Peyer's patch (tissue), 4 donors: ENCODE measurements at regions not wholly inside any gene's neighbourhood (a gene's known extent, or its start where the extent isn't known, plus 50 kb on each side); places are given as distances from the start of the nearest gene placed in this dataset.

Experiments used
- DNase-seq, 3 donors: peaks; one replicate each; pipeline ENCODE4 v3.0.0-alpha.2; 2017 to 2019
- H3K27ac ChIP-seq, 4 donors: fragments of 200-600 bp; sonication (generic); one replicate each; pipeline ENCODE4 v1.5.1; 2016 to 2019
- H3K27me3 ChIP-seq, 2 donors: fragments of 200-600 bp; sonication (generic); one replicate each; pipeline ENCODE4 v1.5.1; 2019
- H3K36me3 ChIP-seq, 3 donors: fragments of 200-600 bp; sonication (generic); one replicate each; pipeline ENCODE4 v1.5.1; 2016 to 2019
- H3K4me1 ChIP-seq, 4 donors: fragments of 200-600 bp; sonication (generic); one replicate each; pipeline ENCODE4 v1.5.1; 2016 to 2019
- H3K4me3 ChIP-seq, 4 donors: fragments of 200-600 bp; sonication (generic); 1 replicate in 3 of 4; 2 replicates in 1 of 4; pipeline ENCODE4 v1.5.1; 2016 to 2019; ENCODE audit warnings: mild to moderate bottlenecking in 1 of 4
- H3K9me3 ChIP-seq, 4 donors: fragments of 200-600 bp; sonication (generic); one replicate each; pipeline ENCODE4 v1.5.1; 2016 to 2019; ENCODE audit warnings: mild to moderate bottlenecking in 1 of 4
- CTCF ChIP-seq, 6 experiments: fragments of 450-650 bp in 4 of 6; fragments of 200-600 bp in 2 of 6; sonication (generic) in 1 of 6; IDR thresholded peaks; one replicate each; pipeline ENCODE4 v1.5.1; 2017 to 2019; ENCODE audit warnings: antibody characterized with exemption in 6 of 6, mild to moderate bottlenecking in 3 of 6, moderate library complexity in 1 of 6
- POLR2A ChIP-seq, 2 donors: fragments of 450-650 bp; IDR thresholded peaks; one replicate each; pipeline ENCODE4 v1.5.1; 2017; ENCODE audit warnings: antibody characterized with exemption in 2 of 2, mild to moderate bottlenecking in 2 of 2, moderate library complexity in 2 of 2

DNA sequence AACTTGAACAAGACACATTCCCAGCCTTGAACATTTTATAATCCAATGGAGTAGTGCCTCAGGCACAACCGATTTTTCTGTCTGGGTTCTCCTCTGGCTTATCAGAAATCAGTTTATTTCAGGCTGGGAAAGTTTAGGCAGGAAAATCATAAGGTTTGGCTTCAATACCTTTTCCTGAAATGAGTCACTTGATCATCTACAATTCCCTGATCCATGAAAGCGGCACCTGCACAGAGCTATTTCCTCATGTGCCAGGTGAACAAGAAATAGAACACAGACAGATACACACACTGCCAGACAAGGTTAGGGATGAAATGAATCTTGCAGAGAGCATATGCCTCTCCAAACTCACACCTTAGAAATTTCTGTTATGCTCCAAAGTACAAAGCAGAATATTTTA lies 106.7 kb upstream of the OR9G4 start:
- H3K27ac ChIP-seq, result no peak overlapping the region
- TF ChIP-seq POLR2A (IDR thresholded peaks at IDR 0.05) (no peak), CTCF (IDR thresholded peaks at IDR 0.05) (no peak)
- H3K27me3 ChIP-seq, result no peaks in the 10 kb centered on the region
- no peak overlapping the region for H3K4me3 ChIP-seq
- DNase-seq, result no peak
- no peaks in the 10 kb centered on the region for H3K36me3 ChIP-seq
- no peaks in the 10 kb centered on the region for H3K9me3 ChIP-seq
- H3K4me1 ChIP-seq, result no peaks in the 10 kb centered on the region

GRCh38 chr11:56852131-56852530 lies 103.6 kb upstream of the OR9G4 start:
- Histone ChIP-seq H3K27me3 (no peaks in the 10 kb centered on the region), H3K9me3 (no peaks in the 10 kb centered on the region)
- TF ChIP-seq CTCF (IDR thresholded peaks at IDR 0.05) (no peak), POLR2A (IDR thresholded peaks at IDR 0.05) (no peak)

DNA sequence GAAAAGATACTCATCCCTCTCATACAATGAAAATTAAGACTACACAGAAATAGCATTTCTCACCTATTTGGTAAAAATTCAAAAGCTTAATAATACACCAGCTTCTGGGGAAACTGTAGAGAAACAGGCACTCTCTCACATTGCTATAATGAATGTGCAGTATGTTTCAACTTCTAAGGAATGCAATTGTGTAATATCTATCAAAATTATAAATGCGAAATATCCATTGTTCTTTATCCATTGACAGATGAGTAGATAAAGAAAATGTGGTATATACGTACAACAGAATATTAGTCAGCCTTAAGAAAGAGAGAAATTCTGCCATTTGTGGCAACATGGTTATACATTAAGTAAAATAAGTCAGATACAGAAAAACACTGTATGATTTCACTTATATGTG lies 101.4 kb upstream of the OR9G4 start:
- Histone ChIP-seq H3K27ac (no peak overlapping the region), H3K4me3 (no peak overlapping the region), H3K27me3 (no peaks in the 10 kb centered on the region), H3K9me3 (no peaks in the 10 kb centered on the region), H3K4me1 (no peaks in the 10 kb centered on the region), H3K36me3 (no peaks in the 10 kb centered on the region)
- DNase-seq, result no peak
- TF ChIP-seq POLR2A (IDR thresholded peaks at IDR 0.05), result no peak
- no peak for TF ChIP-seq CTCF (IDR thresholded peaks at IDR 0.05)

More at GRCh38 chr11:56852131-56852530, 103.6 kb upstream of the OR9G4 start:
- Histone ChIP-seq H3K36me3 (no peaks in the 10 kb centered on the region), H3K4me3 (no peak overlapping the region), H3K27ac (no peak overlapping the region), H3K4me1 (no peaks in the 10 kb centered on the region)
- no peak for DNase-seq

DNA sequence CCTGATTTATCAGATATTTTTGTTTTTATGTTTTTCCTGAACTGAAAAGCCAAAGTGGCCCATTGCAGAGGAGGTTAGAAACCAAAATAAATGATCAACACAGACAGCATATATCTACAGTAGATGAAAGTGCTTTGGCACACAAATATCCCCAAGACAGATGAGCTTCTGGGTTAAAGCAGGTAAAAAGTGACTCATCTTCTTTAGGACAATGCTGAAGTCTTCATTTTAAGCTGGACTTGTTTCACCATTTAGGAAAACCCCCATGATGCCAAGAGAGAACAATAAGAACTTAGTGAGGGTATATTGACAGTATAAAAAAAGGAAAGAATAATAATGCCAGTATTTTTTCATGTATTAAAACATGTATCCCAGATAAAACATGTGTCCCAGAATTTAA lies 100.8 kb upstream of the OR9G4 start:
- H3K36me3 ChIP-seq, result no peaks in the 10 kb centered on the region
- H3K27me3 ChIP-seq, result no peaks in the 10 kb centered on the region
- DNase-seq, result no peak
- no peaks in the 10 kb centered on the region for H3K4me1 ChIP-seq
- H3K4me3 ChIP-seq, result no peak overlapping the region
- no peak overlapping the region for H3K27ac ChIP-seq
- no peaks in the 10 kb centered on the region for H3K9me3 ChIP-seq
- no peak for TF ChIP-seq CTCF (IDR thresholded peaks at IDR 0.05)
- no peak for TF ChIP-seq POLR2A (IDR thresholded peaks at IDR 0.05)

GRCh38 chr11:56848141-56848809 lies 99.8 kb upstream of the OR9G4 start:
- Histone ChIP-seq H3K27ac (no peak overlapping the region), H3K27me3 (no peaks in the 10 kb centered on the region), H3K9me3 (no peaks in the 10 kb centered on the region), H3K4me1 (no peaks in the 10 kb centered on the region), H3K36me3 (no peaks in the 10 kb centered on the region), H3K4me3 (no peak overlapping the region)
- no peak for DNase-seq
- TF ChIP-seq CTCF (IDR thresholded peaks at IDR 0.05) (no peak), POLR2A (IDR thresholded peaks at IDR 0.05) (no peak)
